Gastroesophageal sphincter (tissue), 3 donors: ENCODE measurements at regions not wholly inside any gene's neighbourhood (a gene's known extent, or its start where the extent isn't known, plus 50 kb on each side); places are given as distances from the start of the nearest gene placed in this dataset.

Experiments used
- CTCF ChIP-seq, 4 experiments: fragments of 200-600 bp in 2 of 4; fragments of 450-650 bp in 2 of 4; sonication (generic) in 1 of 4; IDR thresholded peaks; one replicate each; pipeline ENCODE4 v1.5.1; 2017 to 2019; ENCODE audit warnings: antibody characterized with exemption in 4 of 4, mild to moderate bottlenecking in 2 of 4, moderate library complexity in 2 of 4
- POLR2A ChIP-seq, 2 donors: fragments of 450-650 bp; IDR thresholded peaks; one replicate each; pipeline ENCODE4 v1.6.1; 2017; ENCODE audit warnings: antibody characterized with exemption in 2 of 2, mild to moderate bottlenecking in 2 of 2, moderate library complexity in 1 of 2
- POLR2AphosphoS5 ChIP-seq: sonication (generic); formaldehyde crosslinking; IDR thresholded peaks from one replicate; pipeline ENCODE4 v1.6.1; 2017; ENCODE audit warnings: antibody characterized with exemption

- TF ChIP-seq POLR2A (IDR thresholded peaks at IDR 0.05) (no peak), POLR2AphosphoS5 (no peak), CTCF (IDR thresholded peaks at IDR 0.05) (no peak)
These were observed 389.6 kb downstream of the ADCYAP1 start for GRCh38 chr18:1294229-1294628.
